ENCODE measurements at regions not wholly inside any gene's neighbourhood (a gene's known extent, or its start where the extent isn't known, plus 50 kb on each side); places are given as distances from the start of the nearest gene placed in this dataset.

- TF ChIP-seq CTCF (IDR thresholded peaks at IDR 0.05) (no peak), EP300 (IDR thresholded peaks at IDR 0.05) (no peak)
Measured at GRCh38 chr18:38466426-38466825, 900.8 kb upstream of the CELF4 start.

Data from sigmoid colon (tissue), 4 donors.